ENCODE measurements at regions not wholly inside any gene's neighbourhood (a gene's known extent, or its start where the extent isn't known, plus 50 kb on each side); places are given as distances from the start of the nearest gene placed in this dataset.

GRCh38 chr14:22011253-22011642 is 337.6 kb upstream of the OR4E1 start:
- TF ChIP-seq, protein P1, sequence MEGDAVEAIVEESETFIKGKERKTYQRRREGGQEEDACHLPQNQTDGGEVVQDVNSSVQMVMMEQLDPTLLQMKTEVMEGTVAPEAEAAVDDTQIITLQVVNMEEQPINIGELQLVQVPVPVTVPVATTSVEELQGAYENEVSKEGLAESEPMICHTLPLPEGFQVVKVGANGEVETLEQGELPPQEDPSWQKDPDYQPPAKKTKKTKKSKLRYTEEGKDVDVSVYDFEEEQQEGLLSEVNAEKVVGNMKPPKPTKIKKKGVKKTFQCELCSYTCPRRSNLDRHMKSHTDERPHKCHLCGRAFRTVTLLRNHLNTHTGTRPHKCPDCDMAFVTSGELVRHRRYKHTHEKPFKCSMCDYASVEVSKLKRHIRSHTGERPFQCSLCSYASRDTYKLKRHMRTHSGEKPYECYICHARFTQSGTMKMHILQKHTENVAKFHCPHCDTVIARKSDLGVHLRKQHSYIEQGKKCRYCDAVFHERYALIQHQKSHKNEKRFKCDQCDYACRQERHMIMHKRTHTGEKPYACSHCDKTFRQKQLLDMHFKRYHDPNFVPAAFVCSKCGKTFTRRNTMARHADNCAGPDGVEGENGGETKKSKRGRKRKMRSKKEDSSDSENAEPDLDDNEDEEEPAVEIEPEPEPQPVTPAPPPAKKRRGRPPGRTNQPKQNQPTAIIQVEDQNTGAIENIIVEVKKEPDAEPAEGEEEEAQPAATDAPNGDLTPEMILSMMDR (conservative IDR thresholded peaks at IDR 0.05 in 1 of 2, IDR thresholded peaks at IDR 0.05 in 1 of 2; ENCODE audit: extremely low read depth in 1 of 2, insufficient read depth in 1 of 2, low read depth in 1 of 2, low read length in 2 of 2): no peak
- no peak for TF ChIP-seq EZH2 (IDR thresholded peaks at IDR 0.05; ENCODE audit: borderline replicate concordance, low read length)
